ENCODE measurements at regions not wholly inside any gene's neighbourhood (a gene's known extent, or its start where the extent isn't known, plus 50 kb on each side); places are given as distances from the start of the nearest gene placed in this dataset.

DNA sequence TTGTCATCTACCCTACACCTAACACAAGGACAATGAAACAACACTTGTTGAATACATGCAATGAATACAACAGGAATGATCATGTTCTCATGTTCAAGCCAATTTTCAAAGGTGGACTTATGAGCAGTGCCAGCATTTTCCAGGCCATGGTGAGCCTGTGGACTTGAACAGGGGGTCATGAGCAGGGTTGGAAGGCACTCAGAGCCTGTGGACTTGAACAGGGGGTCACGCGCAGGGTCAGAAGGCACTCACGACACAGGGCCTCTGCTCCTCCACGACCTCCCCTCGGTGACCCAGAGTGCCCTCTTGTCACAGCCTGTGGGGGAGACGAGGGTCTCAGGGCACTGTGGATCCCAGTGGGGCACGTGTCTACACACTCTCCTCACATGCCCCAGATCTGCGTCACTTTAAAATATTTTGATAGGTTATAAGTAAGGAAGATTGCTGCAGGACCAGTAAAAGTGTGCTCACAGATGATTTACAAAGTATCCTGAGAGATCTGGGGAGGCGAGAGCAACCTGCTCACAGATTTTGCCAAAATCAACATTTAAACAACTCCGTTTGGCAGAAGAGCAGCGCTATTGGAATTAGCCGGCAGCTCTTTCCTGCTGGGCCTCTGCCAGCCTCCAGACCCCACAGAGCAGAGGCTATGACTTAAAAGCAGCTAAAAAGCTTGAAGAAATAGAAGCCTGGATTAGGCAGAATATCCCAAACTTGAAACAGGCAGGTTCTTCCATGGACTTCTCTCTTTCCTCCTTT lies 121.9 kb downstream of the TMEM18 start:
- no peak for DNase-seq (ENCODE audit: low read depth in 4 of 4, low spot score in 3 of 4)

GRCh38 chr2:554444-554843 lies 122.8 kb downstream of the TMEM18 start:
- no peak for DNase-seq (ENCODE audit: low read depth in 4 of 4, low spot score in 3 of 4)

- no peak for DNase-seq (ENCODE audit: low read depth in 4 of 4, low spot score in 3 of 4)
These were observed 124.3 kb downstream of the TMEM18 start for GRCh38 chr2:552906-553305.

DNA sequence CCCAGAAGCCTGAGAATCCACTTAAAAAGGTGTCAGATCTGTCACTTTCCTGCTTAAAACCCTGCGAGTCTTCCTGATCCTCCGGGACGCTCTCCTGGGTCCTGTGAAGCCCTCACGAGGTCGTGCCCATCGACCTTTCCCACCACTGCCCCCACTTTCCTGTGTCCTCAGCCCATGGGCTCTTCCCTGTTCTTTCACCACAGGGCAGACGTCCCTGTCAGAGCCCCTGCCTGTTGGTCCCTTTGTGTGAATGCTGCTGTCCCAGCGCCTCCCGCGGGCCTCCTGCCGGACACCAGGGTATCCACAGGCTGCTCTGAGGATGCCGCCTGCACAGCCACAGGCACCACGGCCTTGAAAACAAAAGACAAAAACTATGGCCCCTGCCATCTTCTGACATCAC lies 125.6 kb downstream of the TMEM18 start:
- DNase-seq (ENCODE audit: low read depth in 4 of 4, low spot score in 3 of 4): no peak

DNA sequence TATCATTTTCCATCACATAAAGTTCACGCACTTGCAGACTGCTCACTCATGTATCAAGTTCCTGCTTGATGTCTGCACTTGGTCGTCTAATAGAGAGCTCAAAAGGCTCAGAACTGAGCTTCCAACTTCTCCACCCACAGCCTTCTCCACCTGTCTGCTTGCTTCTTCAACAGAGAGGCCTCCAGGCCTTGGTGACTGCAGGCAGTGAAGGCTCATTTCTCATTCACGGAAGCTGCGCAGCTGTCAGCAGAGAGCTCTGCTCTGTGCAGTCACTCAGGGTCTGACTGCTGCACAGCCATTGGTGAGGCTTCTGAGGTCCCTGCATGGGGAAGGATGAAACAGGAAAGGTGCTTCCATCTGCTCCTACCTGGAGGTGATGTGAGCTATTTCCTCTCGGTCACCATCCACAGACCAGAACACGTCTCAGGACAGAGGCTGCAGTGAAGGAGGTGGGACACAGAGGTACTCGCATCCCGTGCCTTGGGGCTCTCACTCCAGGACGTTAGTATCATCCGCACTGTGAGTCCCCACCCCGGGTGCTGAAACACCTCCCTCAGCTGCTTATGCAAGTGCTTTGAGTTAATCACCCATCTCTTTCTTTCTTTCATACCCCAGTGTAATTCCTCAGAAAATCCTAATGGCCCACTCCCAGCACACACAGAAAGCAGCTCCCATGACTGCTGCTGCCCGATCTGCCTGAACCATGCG lies 126.2 kb downstream of the TMEM18 start:
- DNase-seq (ENCODE audit: low read depth in 4 of 4, low spot score in 3 of 4): no peak

- no peak for DNase-seq (ENCODE audit: low read depth in 4 of 4, low spot score in 3 of 4)
These were observed 131.2 kb downstream of the TMEM18 start for GRCh38 chr2:545711-546650.

GRCh38 chr2:545228-545627 lies 132.0 kb downstream of the TMEM18 start:
- no peak for DNase-seq (ENCODE audit: low read depth in 4 of 4, low spot score in 3 of 4)

- DNase-seq (ENCODE audit: low read depth in 4 of 4, low spot score in 3 of 4): no peak
These were observed 138.6 kb downstream of the TMEM18 start for GRCh38 chr2:538646-539045.

GRCh38 chr2:535222-535621 lies 142.0 kb downstream of the TMEM18 start:
- no peak for DNase-seq (ENCODE audit: low read depth in 4 of 4, low spot score in 3 of 4)

DNA sequence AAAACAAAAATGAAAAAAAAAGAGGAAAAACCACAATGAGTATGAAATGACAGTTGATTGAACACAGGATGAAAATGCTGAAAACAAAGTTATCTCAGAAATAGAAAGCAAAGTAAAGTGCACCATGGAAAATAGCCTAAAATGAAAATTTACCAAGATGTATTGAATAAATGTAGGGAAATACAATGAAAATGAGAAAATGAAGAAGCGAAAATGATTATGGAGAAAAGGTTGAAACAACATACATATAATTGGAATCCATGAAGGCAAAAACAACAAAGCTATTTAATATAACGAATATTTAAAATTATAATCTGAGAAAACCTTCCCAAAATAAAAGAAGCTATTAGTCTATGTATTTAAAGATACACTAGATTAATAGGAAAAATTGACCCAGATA lies 147.4 kb downstream of the TMEM18 start:
- no peak for DNase-seq (ENCODE audit: low read depth in 4 of 4, low spot score in 3 of 4)

GRCh38 chr2:529424-529823 lies 147.8 kb downstream of the TMEM18 start:
- no peak for DNase-seq (ENCODE audit: low read depth in 4 of 4, low spot score in 3 of 4)

GRCh38 chr2:527581-527980 lies 149.6 kb downstream of the TMEM18 start:
- DNase-seq (ENCODE audit: low read depth in 4 of 4, low spot score in 3 of 4): no peak

GRCh38 chr2:526918-527317 lies 150.3 kb downstream of the TMEM18 start:
- no peak for DNase-seq (ENCODE audit: low read depth in 4 of 4, low spot score in 3 of 4)

DNA sequence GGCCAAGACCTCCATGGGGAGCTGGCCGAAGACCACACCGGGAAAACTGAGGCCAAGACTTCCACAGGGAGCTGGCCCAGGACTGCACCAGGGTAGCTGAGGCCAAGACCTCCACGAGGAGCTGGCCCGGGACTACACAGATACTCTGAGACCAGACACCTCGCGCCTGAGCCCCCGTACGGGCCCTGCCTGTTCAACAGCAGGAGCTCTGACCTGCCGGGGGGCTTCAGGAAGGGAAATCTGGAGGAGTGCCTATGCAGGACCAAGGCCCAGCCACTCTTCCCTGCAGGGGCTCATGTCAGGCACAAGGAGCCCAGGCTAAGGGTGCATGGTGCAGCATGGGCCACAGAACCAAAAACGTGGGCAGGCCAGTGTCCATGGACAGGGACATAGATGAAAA lies 151.6 kb downstream of the TMEM18 start:
- DNase-seq (ENCODE audit: low read depth in 4 of 4, low spot score in 3 of 4): no peak

DNA sequence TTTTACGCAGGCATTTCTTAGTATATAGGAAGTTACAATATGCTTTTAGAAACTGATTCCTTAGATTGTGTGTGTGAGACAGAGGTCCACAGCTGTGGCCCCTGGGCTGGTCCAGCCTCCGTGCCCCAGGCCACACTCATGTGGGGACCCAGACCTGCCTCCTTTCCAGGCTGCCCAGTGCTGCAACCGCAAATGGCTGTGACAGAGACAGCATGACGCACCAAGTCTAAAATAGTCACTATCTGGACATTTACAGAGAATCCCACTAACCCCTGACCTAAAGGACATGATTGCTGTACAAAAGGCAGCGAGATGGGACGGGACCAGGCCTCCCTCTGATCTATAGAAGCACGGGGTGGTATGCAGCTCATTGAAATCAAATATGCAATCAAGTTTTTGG lies 152.2 kb downstream of the TMEM18 start:
- DNase-seq (ENCODE audit: low read depth in 4 of 4, low spot score in 3 of 4): no peak

DNA sequence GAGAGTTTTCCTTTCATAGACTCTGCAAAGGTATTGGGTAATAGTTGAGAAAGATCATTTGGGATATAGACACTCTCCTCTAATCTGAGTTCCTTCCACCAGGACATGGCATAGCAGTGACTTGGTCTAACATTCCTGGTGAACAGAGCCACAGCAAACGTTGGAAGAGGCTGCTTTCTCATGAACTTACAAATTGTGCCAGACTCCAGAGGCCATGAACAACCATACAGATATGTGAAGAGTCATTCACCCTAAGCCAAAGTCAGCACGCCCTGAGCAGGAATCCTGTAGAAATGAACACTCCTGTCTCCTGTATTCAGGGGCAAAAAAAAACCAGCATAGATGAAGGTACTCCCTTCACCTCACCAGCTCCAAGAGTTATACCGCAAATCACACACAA lies 152.8 kb downstream of the TMEM18 start:
- no peak for DNase-seq (ENCODE audit: low read depth in 4 of 4, low spot score in 3 of 4)

- no peak for DNase-seq (ENCODE audit: low read depth in 4 of 4, low spot score in 3 of 4)
These were observed 153.4 kb downstream of the TMEM18 start for GRCh38 chr2:523698-524270.

- no peak for DNase-seq (ENCODE audit: low read depth in 4 of 4, low spot score in 3 of 4)
These were observed 154.4 kb downstream of the TMEM18 start for GRCh38 chr2:522776-523175.

- DNase-seq (ENCODE audit: low read depth in 4 of 4, low spot score in 3 of 4): no peak
These were observed 155.2 kb downstream of the TMEM18 start for GRCh38 chr2:521853-522530.

- no peak for DNase-seq (ENCODE audit: low read depth in 4 of 4, low spot score in 3 of 4)
These were observed 156.4 kb downstream of the TMEM18 start for GRCh38 chr2:520663-521340.

Measured in left renal pelvis (tissue), 4 donors.